K562 (cell line): ENCODE measurements at regions not wholly inside any gene's neighbourhood (a gene's known extent, or its start where the extent isn't known, plus 50 kb on each side); places are given as distances from the start of the nearest gene placed in this dataset.

Source experiments
- ATAC-seq: fragments of 200-7000 bp; cut with Tn5 transposase; 3 replicates; pipeline ENCODE4 v1.9.1; 2020; ENCODE audit warnings: moderate library complexity
- BruUV-seq: library from RNA; stranded (reverse); fragments of 400-500 nt; replicated peaks from 2 replicates; lab custom pipeline; 2021; lab: Mats Ljungman, UMichigan
- CTCF ChIA-PET: fragments of 300-600 bp; formaldehyde crosslinking; extraction: SDS; loops from one replicate; lab custom pipeline; 2021; ENCODE audit warnings: low intra/inter-chr PET ratio; lab: Yijun Ruan, JAX
- POLR2A ChIA-PET: fragments of 300-600, 350-650 bp; sonication (Branson Sonifier 250); formaldehyde crosslinking; extraction: SDS; loops from one replicate; lab custom pipeline; 2021; ENCODE audit warnings: antibody characterized with exemption, inconsistent platforms; lab: Yijun Ruan, JAX
- DNase-seq, 4 experiments: peaks; one replicate each; pipeline versions ENCODE4 v3.0.0 to v3.0.0-alpha.2; 2011 to 2018; ENCODE audit warnings: low spot score in 3 of 4, mixed read lengths in 3 of 4; ENCODE audit errors: extremely low read depth in 1 of 4
- FAIRE-seq: peaks from 2 replicates; lab custom pipeline; 2011; peaks lifted over from hg19 to GRCh38; lab: Jason Lieb, UNC
- H2AFZ ChIP-seq: 2 replicates; pipeline ENCODE4 v1.6.0; 2011; ENCODE audit warnings: low read depth, low read length, control low read depth, inconsistent platforms
- H3K27ac ChIP-seq: fragments of 200-600 bp; 3 replicates; pipeline ENCODE4 v1.8.0; 2011; ENCODE audit warnings: low read depth, mild to moderate bottlenecking, control low read depth, inconsistent platforms, low read length, moderate library complexity, mixed read lengths; ENCODE audit errors: extremely low read depth
- H3K27me3 ChIP-seq, 2 experiments: fragments of 300-600 bp in 1 of 2; 2 replicates in 1 of 2; 3 replicates in 1 of 2; pipeline versions ENCODE4 v1.6.0 to v1.8.0; 2011; ENCODE audit warnings: inconsistent platforms in 2 of 2, low read length in 2 of 2, mild to moderate bottlenecking in 1 of 2, mixed read lengths in 1 of 2, moderate library complexity in 1 of 2; ENCODE audit not compliant: control insufficient read depth in 2 of 2, insufficient read depth in 2 of 2
- H3K36me3 ChIP-seq: fragments of 300-600 bp; 3 replicates; pipeline ENCODE4 v1.8.0; 2011; ENCODE audit warnings: mild to moderate bottlenecking, low read length, inconsistent platforms; ENCODE audit not compliant: control insufficient read depth, insufficient read depth
- H3K4me1 ChIP-seq, 2 experiments: fragments of 200-600 bp in 1 of 2; replicated peaks in 1 of 2; 2 replicates in 1 of 2; 3 replicates in 1 of 2; pipeline versions ENCODE4 v1.5.1 to v1.8.0; 2011; ENCODE audit warnings: inconsistent platforms in 2 of 2, low read length in 2 of 2, mild to moderate bottlenecking in 1 of 2, mixed read lengths in 1 of 2, moderate library complexity in 1 of 2; ENCODE audit not compliant: control insufficient read depth in 2 of 2, insufficient read depth in 2 of 2
- H3K4me2 ChIP-seq: 2 replicates; pipeline ENCODE4 v1.6.1; 2011; ENCODE audit warnings: low read length, control low read depth, inconsistent platforms, mixed read lengths; ENCODE audit not compliant: insufficient read depth
- H3K4me3 ChIP-seq: fragments of 200-600 bp; sonication (generic), shearing (Covaris generic); 2 replicates; pipeline ENCODE4 v1.5.1; 2016; ENCODE audit warnings: control low read depth, inconsistent platforms
- H3K79me2 ChIP-seq: fragments of 200-600 bp; 3 replicates; pipeline ENCODE4 v1.8.0; 2011; ENCODE audit warnings: low read length, inconsistent platforms; ENCODE audit not compliant: control insufficient read depth, insufficient read depth
- H3K9ac ChIP-seq, 2 experiments: 2 replicates each; pipeline versions ENCODE4 v1.6.0 to v1.6.1; 2011; ENCODE audit warnings: low read depth in 2 of 2, low read length in 2 of 2, control low read depth in 1 of 2, inconsistent platforms in 1 of 2, mild to moderate bottlenecking in 1 of 2, mixed read lengths in 1 of 2; ENCODE audit not compliant: insufficient read depth in 1 of 2
- H3K9me1 ChIP-seq: one replicate; pipeline ENCODE4 v1.6.0; 2011; ENCODE audit warnings: inconsistent platforms, mild to moderate bottlenecking, low read length, moderate library complexity; ENCODE audit not compliant: control insufficient read depth, insufficient read depth
- H3K9me3 ChIP-seq: replicated peaks from 2 replicates; pipeline ENCODE4 v1.5.1; 2011; ENCODE audit warnings: low read depth, low read length, inconsistent platforms; ENCODE audit not compliant: control insufficient read depth, insufficient read depth
- H4K20me1 ChIP-seq: replicated peaks from 2 replicates; pipeline ENCODE4 v1.6.1; 2011; ENCODE audit warnings: low read length, inconsistent platforms, mixed read lengths; ENCODE audit not compliant: control insufficient read depth, insufficient read depth
- FOSL1 ChIP-seq: fragments of 200-800 bp; sonication (Bioruptor generic); conservative IDR thresholded peaks from 2 replicates; pipeline ENCODE4 v1.6.1; 2016; ENCODE audit warnings: missing genetic modification characterization, missing compliant biosample characterization
- HEY1 ChIP-seq: fragments of 250-450 bp; sonication (Bioruptor Pico); IDR thresholded peaks from 2 replicates; pipeline ENCODE4 v1.5.0; 2020; ENCODE audit warnings: mild to moderate bottlenecking, moderate library complexity, borderline replicate concordance
- MAFF ChIP-seq: IDR thresholded peaks from 2 replicates; pipeline ENCODE4 v1.6.1; 2012; ENCODE audit warnings: low read length, improper control_type of control experiment
- MEF2D ChIP-seq: conservative IDR thresholded peaks from 2 replicates; pipeline ENCODE4 v1.6.1; 2016; ENCODE audit warnings: low read depth, missing genetic modification characterization, missing compliant biosample characterization
- PCBP1 ChIP-seq: fragments of 200-400 bp; formaldehyde crosslinking; IDR thresholded peaks from 2 replicates; pipeline ENCODE4 v1.6.1; 2018; ENCODE audit warnings: mild to moderate bottlenecking, low read depth, low read length; ENCODE audit not compliant: poor library complexity, severe bottlenecking
- RBM22 ChIP-seq: fragments of 200-400 bp; formaldehyde crosslinking; IDR thresholded peaks from 2 replicates; pipeline ENCODE4 v1.6.1; 2018; ENCODE audit warnings: low read length, low read depth; ENCODE audit not compliant: poor library complexity, severe bottlenecking
- SMARCC2 ChIP-seq: fragments of 450-650 bp; IDR thresholded peaks from 2 replicates; pipeline ENCODE4 v1.6.1; 2017; ENCODE audit warnings: antibody characterized with exemption, moderate library complexity, mild to moderate bottlenecking, low read depth
- WGBS: fragments of 100-300 bp; shearing (Covaris generic); methylation state at CpG from one replicate; pipeline ENCODE4 v1.1.6; 2016; ENCODE audit warnings: low coverage, mixed read lengths; ENCODE audit not compliant: insufficient coverage; ENCODE audit errors: missing lambda C conversion rate; 5-methylcytosine and 5-hydroxymethylcytosine counted together
- in situ Hi-C: fragments of 300-500 bp; cut with MboI; formaldehyde crosslinking; loops from 4 replicates; pipeline ENCODE4 v1.15.0; 2018; ENCODE audit warnings: inconsistent platforms, mixed read lengths
- intact Hi-C: fragments of 100-400 bp; cut with micrococcal nuclease; formaldehyde crosslinking; loops from 2 replicates; pipeline ENCODE4 v1.14.2; 2022
- TF ChIP-seq, protein P1 (sequence below): fragments of 250-450 bp; sonication (Bioruptor Pico); IDR thresholded peaks from 2 replicates; pipeline ENCODE4 v1.8.0; 2021; ENCODE audit warnings: moderate library complexity, mild to moderate bottlenecking, inconsistent platforms
- TF ChIP-seq, protein P2 (sequence below): fragments of 250-450 bp; sonication (Bioruptor Pico); IDR thresholded peaks from 2 replicates; pipeline ENCODE4 v1.5.0; 2020; ENCODE audit warnings: mild to moderate bottlenecking

DNA sequence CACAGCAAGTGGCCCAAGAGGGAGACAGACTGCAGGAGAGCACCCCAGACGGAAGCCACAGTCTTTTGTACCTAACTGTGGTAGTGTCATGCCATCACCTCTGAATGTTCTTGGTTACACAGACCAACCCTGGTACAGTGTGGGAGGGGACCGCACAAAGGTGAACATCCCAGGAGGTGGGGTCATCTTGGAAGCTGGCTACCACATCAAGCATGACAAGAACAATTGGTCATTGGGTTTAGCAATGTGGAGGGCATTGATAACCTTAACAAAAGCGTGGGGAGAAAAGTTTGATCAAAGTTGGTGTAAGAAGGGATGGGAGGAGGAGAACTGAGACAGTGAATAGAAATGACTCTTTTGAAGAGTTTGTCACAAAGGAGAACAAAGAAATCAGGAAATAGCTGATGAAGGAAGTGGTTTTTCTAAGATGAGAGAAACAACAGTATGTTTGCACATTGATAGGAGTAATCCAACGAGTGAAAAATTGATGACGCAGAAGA lies 87.1 kb upstream of the CACNA1E start:
- no peak overlapping the region for H3K27ac ChIP-seq
- 3% methylated on average over 5 of the region's 5 CpGs for WGBS
- H3K79me2 ChIP-seq: no peaks in the 10 kb centered on the region
- H3K4me1 ChIP-seq: no peaks in the 10 kb centered on the region
- no peaks in the 10 kb centered on the region for H3K9me3 ChIP-seq
- ATAC-seq: no peak
- BruUV-seq: no TSS peak
- no peaks in the 10 kb centered on the region for H3K36me3 ChIP-seq
- intact Hi-C loops (no loop called here), in situ Hi-C loops (no loop called here)
- ChIA-PET CTCF (no interaction called here), POLR2A (interaction anchor here (0.6 to 1.7 kb wide), 2 partner anchors 15 to 612 kb away, joined by 3 to 5 read pairs; no protein-coding TSS in a partner anchor)
- no peak overlapping the region for H3K9ac ChIP-seq
- H2AFZ ChIP-seq: no peak overlapping the region
- DNase-seq: no peak
- TF ChIP-seq HEY1 (CRISPR knock-in tag): no peak
- TF ChIP-seq, protein P1, sequence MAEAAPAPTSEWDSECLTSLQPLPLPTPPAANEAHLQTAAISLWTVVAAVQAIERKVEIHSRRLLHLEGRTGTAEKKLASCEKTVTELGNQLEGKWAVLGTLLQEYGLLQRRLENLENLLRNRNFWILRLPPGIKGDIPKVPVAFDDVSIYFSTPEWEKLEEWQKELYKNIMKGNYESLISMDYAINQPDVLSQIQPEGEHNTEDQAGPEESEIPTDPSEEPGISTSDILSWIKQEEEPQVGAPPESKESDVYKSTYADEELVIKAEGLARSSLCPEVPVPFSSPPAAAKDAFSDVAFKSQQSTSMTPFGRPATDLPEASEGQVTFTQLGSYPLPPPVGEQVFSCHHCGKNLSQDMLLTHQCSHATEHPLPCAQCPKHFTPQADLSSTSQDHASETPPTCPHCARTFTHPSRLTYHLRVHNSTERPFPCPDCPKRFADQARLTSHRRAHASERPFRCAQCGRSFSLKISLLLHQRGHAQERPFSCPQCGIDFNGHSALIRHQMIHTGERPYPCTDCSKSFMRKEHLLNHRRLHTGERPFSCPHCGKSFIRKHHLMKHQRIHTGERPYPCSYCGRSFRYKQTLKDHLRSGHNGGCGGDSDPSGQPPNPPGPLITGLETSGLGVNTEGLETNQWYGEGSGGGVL (CRISPR knock-in tag): no peak
- TF ChIP-seq, protein P2, sequence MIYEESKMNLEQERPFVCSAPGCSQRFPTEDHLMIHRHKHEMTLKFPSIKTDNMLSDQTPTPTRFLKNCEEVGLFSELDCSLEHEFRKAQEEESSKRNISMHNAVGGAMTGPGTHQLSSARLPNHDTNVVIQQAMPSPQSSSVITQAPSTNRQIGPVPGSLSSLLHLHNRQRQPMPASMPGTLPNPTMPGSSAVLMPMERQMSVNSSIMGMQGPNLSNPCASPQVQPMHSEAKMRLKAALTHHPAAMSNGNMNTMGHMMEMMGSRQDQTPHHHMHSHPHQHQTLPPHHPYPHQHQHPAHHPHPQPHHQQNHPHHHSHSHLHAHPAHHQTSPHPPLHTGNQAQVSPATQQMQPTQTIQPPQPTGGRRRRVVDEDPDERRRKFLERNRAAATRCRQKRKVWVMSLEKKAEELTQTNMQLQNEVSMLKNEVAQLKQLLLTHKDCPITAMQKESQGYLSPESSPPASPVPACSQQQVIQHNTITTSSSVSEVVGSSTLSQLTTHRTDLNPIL (CRISPR knock-in tag): no peak
- no peak for TF ChIP-seq MEF2D (tag)
- TF ChIP-seq PCBP1: no peak
- no peak for TF ChIP-seq RBM22
- TF ChIP-seq MAFF: no peak
- no peak for TF ChIP-seq SMARCC2
- TF ChIP-seq FOSL1 (tag): no peak
- no peak for FAIRE-seq
- H3K27me3 ChIP-seq: peaks cover 0 to 31% of the 10 kb centered on the region in 2 experiments; a peak in 3 of 5 replicates
- H3K4me3 ChIP-seq: no peak overlapping the region
- H3K9me1 ChIP-seq: no peaks in the 10 kb centered on the region
- no peak overlapping the region for H3K4me2 ChIP-seq
- H4K20me1 ChIP-seq: no peaks in the 10 kb centered on the region
